ENCODE measurements at regions not wholly inside any gene's neighbourhood (a gene's known extent, or its start where the extent isn't known, plus 50 kb on each side); places are given as distances from the start of the nearest gene placed in this dataset.

DNA sequence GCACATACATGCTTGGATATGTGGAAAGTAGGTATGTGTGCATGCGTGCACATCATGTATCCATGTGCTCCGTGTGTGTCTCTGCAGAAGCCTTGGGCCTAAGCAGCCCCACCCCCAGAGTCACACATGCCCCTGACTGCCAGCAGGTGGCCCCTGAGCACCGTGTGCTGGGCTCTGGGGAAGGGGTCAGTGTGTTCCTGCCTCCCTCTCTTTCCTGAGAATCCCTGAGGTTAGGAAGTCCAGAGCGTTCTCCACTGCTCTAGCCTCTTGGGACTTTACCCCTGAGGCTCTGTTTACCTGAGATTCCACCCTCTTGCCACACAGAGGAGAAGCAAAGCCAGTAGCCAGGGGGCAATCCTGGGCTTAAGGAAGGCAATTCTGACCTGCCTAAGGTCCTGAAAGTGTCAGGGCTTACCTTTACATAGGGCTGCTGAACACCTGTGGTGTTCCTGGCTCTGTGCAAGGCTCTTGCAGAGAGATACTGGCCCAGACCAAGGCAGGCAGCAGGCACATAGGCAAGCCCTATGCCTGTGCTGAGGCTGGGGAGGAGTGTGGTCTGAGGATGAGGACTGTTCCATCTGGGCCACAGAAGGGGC is 207.3 kb downstream of the TMEM38B start:
- TF ChIP-seq GATA2 (IDR thresholded peaks at IDR 0.05; ENCODE audit: insufficient read depth, insufficient read length, low read depth, low read length) (no peak), EZH2 (IDR thresholded peaks at IDR 0.05; ENCODE audit: borderline replicate concordance, low read depth, low read length, severe bottlenecking) (no peak)
- TF ChIP-seq, protein P1, sequence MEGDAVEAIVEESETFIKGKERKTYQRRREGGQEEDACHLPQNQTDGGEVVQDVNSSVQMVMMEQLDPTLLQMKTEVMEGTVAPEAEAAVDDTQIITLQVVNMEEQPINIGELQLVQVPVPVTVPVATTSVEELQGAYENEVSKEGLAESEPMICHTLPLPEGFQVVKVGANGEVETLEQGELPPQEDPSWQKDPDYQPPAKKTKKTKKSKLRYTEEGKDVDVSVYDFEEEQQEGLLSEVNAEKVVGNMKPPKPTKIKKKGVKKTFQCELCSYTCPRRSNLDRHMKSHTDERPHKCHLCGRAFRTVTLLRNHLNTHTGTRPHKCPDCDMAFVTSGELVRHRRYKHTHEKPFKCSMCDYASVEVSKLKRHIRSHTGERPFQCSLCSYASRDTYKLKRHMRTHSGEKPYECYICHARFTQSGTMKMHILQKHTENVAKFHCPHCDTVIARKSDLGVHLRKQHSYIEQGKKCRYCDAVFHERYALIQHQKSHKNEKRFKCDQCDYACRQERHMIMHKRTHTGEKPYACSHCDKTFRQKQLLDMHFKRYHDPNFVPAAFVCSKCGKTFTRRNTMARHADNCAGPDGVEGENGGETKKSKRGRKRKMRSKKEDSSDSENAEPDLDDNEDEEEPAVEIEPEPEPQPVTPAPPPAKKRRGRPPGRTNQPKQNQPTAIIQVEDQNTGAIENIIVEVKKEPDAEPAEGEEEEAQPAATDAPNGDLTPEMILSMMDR (IDR thresholded peaks at IDR 0.05; ENCODE audit: extremely low read depth in 1 of 2, insufficient read depth in 1 of 2, low read depth in 1 of 2, low read length in 2 of 2) = peak; percentile 11 to 49
